ENCODE measurements at regions not wholly inside any gene's neighbourhood (a gene's known extent, or its start where the extent isn't known, plus 50 kb on each side); places are given as distances from the start of the nearest gene placed in this dataset.

- peak; percentile 60 for DNase-seq
Measured at GRCh38 chr2:118223992-118224894, 136.0 kb downstream of the INSIG2 start.

GRCh38 chr2:118223511-118223991, 135.3 kb downstream of the INSIG2 start:
- DNase-seq = peak; percentile 40

- DNase-seq = no peak
Measured at GRCh38 chr2:118222672-118223421, 134.6 kb downstream of the INSIG2 start.

GRCh38 chr2:118222273-118222594, 134.0 kb downstream of the INSIG2 start:
- no peak for DNase-seq

GRCh38 chr2:118221536-118222272, 133.4 kb downstream of the INSIG2 start:
- DNase-seq = peak; percentile 60

- DNase-seq = no peak
Measured at GRCh38 chr2:118219611-118220010, 131.3 kb downstream of the INSIG2 start.

- no peak for DNase-seq
Measured at GRCh38 chr2:118216224-118216623, 128.0 kb downstream of the INSIG2 start.

GRCh38 chr2:118209727-118210126, 121.5 kb downstream of the INSIG2 start:
- DNase-seq = no peak

GRCh38 chr2:118207889-118208288, 119.6 kb downstream of the INSIG2 start:
- no peak for DNase-seq

- no peak for DNase-seq
Measured at GRCh38 chr2:118202707-118203303, 114.5 kb downstream of the INSIG2 start.

- DNase-seq = no peak
Measured at GRCh38 chr2:118198268-118198667, 110.0 kb downstream of the INSIG2 start.

- no peak for DNase-seq
Measured at GRCh38 chr2:118197011-118197675, 108.9 kb downstream of the INSIG2 start.

- no peak for DNase-seq
Measured at GRCh38 chr2:118190474-118190873, 102.2 kb downstream of the INSIG2 start.

- DNase-seq = no peak
Measured at GRCh38 chr2:118186858-118187254, 98.6 kb downstream of the INSIG2 start.

- peak; percentile 93 for DNase-seq
Measured at GRCh38 chr2:118186110-118186857, 98.0 kb downstream of the INSIG2 start.

- DNase-seq = peak; percentile 54
Measured at GRCh38 chr2:118185210-118186109, 97.2 kb downstream of the INSIG2 start.

GRCh38 chr2:118183381-118183780, 95.1 kb downstream of the INSIG2 start:
- DNase-seq = no peak

GRCh38 chr2:118179445-118179844, 91.2 kb downstream of the INSIG2 start:
- no peak for DNase-seq

- DNase-seq = no peak
Measured at GRCh38 chr2:118177884-118178283, 89.6 kb downstream of the INSIG2 start.

GRCh38 chr2:118177318-118177717, 89.0 kb downstream of the INSIG2 start:
- no peak for DNase-seq
